NB4 (cell line): ENCODE measurements at regions not wholly inside any gene's neighbourhood (a gene's known extent, or its start where the extent isn't known, plus 50 kb on each side); places are given as distances from the start of the nearest gene placed in this dataset.

ENCODE experiments used
- DNase-seq: peaks from one replicate; pipeline ENCODE4 v3.0.0; 2010; ENCODE audit warnings: low read depth
- H3K4me3 ChIP-seq: one replicate; pipeline ENCODE4 v1.5.1; 2011; ENCODE audit warnings: mild to moderate bottlenecking, low read depth, low read length, moderate library complexity
- CTCF ChIP-seq: IDR thresholded peaks from one replicate; pipeline ENCODE4 v1.5.1; 2012; ENCODE audit warnings: low read depth, low read length
- MYC ChIP-seq: IDR thresholded peaks from 2 replicates; pipeline ENCODE4 v1.6.1; 2011; ENCODE audit warnings: low read depth, low read length
- POLR2A ChIP-seq: IDR thresholded peaks from 2 replicates; pipeline ENCODE4 v1.6.1; 2011; ENCODE audit warnings: mild to moderate bottlenecking; ENCODE audit not compliant: insufficient read length; ENCODE audit errors: extremely low read depth
- TF ChIP-seq, protein P1 (sequence below): IDR thresholded peaks from 2 replicates; pipeline ENCODE4 v1.6.1; 2011; ENCODE audit warnings: low read depth, low read length

DNA sequence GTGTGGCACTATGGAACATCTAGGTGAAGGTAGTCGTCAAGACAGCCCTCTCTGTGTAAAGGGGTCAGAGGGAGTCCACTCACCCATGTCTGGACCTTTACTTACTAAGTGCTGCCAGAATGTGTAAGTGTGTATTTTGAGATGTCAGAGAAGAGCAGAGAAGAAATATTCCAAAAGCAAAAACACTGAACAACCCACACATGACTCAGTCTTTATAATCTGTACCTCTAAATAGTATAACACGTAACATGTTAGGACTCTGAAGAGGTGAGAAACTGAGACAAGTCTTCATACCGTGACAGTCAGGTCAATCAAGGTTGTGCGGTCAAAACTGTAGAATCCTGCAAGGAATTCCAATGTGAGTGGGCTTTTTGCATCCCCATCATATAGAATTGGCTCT is 555.2 kb downstream of the LMO4 start:
- no peak for DNase-seq
- TF ChIP-seq CTCF (no peak), POLR2A (no peak), MYC (no peak)
- TF ChIP-seq, protein P1, sequence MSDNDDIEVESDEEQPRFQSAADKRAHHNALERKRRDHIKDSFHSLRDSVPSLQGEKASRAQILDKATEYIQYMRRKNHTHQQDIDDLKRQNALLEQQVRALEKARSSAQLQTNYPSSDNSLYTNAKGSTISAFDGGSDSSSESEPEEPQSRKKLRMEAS = no peak
- no peak overlapping the region for H3K4me3 ChIP-seq

DNA sequence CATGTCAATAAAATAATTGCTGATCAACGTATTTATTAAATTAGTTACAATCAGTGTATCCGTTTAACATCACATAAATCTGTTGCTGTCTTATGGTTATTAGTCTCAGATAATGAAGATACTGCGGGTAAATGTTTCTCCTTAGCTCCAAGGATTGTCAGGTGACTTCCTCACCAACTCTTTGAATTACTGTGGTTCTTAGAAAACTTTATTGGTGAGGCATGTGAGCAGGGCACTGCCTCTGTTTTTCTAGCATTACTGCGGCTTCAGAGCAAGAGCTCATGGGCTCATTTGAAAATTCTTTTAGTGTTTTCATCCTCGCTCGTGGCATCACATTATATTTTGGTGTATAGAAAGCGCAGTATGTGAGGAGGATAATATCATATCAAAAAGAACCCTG is 555.9 kb downstream of the LMO4 start:
- DNase-seq = no peak
- no peak for TF ChIP-seq CTCF
- no peak for TF ChIP-seq MYC
- TF ChIP-seq, protein P1 = no peak
- TF ChIP-seq POLR2A = no peak
- H3K4me3 ChIP-seq = no peak overlapping the region

- TF ChIP-seq MYC = no peak
- TF ChIP-seq, protein P1 = no peak
- TF ChIP-seq POLR2A = no peak
- TF ChIP-seq CTCF = no peak
- H3K4me3 ChIP-seq = no peak overlapping the region
- DNase-seq = no peak
Measured at GRCh38 chr1:87885278-87886025, 556.8 kb downstream of the LMO4 start.

- no peak overlapping the region for H3K4me3 ChIP-seq
- no peak for TF ChIP-seq CTCF
- TF ChIP-seq, protein P1 = no peak
- no peak for TF ChIP-seq MYC
- no peak for DNase-seq
Measured at GRCh38 chr1:87887100-87887499, 558.4 kb downstream of the LMO4 start.

DNA sequence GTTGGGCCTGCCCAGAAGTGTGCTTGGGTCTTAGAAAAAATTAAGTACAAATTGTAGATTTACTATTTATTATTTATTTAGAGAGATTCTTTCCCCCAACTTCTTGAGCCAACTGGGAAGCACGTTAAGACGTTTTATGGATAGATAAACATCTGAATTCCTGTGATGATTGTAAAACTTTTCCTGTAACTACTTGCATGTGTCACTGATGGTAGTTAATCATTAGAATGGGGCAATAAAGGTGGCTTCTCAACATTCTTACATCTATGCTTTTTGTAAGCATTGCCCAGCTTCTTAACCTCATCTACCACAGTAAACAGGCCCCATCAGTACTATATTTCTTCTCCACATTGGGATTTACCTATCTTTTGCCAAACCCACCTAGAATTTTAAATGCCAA is 559.8 kb downstream of the LMO4 start:
- no peak for DNase-seq
- TF ChIP-seq, protein P1 = no peak
- TF ChIP-seq POLR2A (no peak), CTCF (no peak), MYC (no peak)
- H3K4me3 ChIP-seq = no peak overlapping the region

DNA sequence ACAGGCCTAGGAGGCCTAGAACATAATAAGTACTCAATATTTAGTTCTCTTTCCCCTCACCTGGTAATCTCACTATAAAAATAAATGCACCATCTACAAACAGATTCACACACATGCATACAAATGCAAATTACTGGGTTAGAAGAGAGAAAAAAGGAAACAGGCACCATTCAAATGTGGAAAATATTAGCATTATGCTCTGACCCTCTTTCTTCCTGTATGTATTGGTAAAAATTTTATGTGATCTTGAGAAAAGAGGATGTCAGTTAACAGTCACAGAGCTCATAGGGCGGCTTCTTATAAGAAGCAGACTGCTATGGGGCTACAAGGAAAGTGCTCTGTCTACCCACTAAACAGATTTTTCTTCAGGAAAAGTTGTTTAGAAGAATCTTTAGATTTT is 565.4 kb downstream of the LMO4 start:
- TF ChIP-seq CTCF = no peak
- DNase-seq = no peak

More for the DNA sequence above, 565.4 kb downstream of the LMO4 start:
- no peak overlapping the region for H3K4me3 ChIP-seq
